ENCODE measurements at regions not wholly inside any gene's neighbourhood (a gene's known extent, or its start where the extent isn't known, plus 50 kb on each side); places are given as distances from the start of the nearest gene placed in this dataset.
"Not testable (repeated sequence)": the region's sequence is repeated elsewhere in the genome, so short reads cannot be mapped to it uniquely, and the experiment has no call there.

DNA sequence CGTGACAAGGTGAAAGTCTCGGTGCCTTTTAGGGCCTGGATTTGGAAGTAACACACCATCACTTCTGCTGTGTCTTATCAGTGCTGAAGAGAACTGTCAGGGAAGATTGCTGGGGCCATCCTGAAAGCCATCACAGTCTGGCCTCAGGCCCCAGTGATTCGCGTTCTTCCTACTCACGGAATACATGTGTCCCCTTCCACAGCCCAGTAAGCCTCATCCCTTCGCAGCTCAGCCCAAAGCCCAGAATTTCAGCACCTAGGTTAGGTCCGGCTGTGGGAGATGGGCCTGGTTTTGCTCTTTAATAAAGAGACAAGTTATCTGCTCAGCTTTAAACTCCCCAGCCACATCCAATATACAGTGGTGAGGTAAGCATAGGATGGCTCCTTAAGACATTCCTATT is 113.0 kb upstream of the SPACA7 start:
- ATAC-seq (ENCODE audit: low FRiP score) = no peak
- DNase-seq (ENCODE audit: low spot score) = no peak
- TF ChIP-seq, protein P1, sequence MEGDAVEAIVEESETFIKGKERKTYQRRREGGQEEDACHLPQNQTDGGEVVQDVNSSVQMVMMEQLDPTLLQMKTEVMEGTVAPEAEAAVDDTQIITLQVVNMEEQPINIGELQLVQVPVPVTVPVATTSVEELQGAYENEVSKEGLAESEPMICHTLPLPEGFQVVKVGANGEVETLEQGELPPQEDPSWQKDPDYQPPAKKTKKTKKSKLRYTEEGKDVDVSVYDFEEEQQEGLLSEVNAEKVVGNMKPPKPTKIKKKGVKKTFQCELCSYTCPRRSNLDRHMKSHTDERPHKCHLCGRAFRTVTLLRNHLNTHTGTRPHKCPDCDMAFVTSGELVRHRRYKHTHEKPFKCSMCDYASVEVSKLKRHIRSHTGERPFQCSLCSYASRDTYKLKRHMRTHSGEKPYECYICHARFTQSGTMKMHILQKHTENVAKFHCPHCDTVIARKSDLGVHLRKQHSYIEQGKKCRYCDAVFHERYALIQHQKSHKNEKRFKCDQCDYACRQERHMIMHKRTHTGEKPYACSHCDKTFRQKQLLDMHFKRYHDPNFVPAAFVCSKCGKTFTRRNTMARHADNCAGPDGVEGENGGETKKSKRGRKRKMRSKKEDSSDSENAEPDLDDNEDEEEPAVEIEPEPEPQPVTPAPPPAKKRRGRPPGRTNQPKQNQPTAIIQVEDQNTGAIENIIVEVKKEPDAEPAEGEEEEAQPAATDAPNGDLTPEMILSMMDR (IDR thresholded peaks at IDR 0.05) = no peak

DNA sequence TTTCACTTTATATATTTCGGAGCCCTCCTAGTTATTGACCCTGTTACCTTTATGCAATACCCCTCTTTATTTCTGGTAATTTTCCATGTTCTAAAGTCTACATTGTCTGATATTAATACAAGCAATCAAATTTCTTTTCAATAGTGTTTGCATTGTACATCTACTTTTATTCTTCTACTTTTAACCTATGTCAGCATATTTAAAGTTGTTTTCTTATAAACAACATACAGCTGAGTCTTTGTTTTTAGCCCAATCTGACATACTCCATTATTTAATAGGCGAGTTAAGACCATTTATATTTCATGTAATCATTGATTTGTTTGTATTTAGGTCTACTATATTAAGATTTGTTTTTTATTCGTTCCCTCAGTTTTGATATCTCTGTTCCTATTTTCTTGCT is 108.5 kb upstream of the SPACA7 start:
- TF ChIP-seq, protein P1 (IDR thresholded peaks at IDR 0.05) = no peak
- DNase-seq (ENCODE audit: low spot score) (no peak), ATAC-seq (ENCODE audit: low FRiP score) (no peak)

- ATAC-seq (ENCODE audit: low FRiP score) (no peak), DNase-seq (ENCODE audit: low spot score) (no peak)
- TF ChIP-seq, protein P1 (IDR thresholded peaks at IDR 0.05) = no peak
Observed at GRCh38 chr13:112270951-112271350, 105.2 kb upstream of the SPACA7 start.

DNA sequence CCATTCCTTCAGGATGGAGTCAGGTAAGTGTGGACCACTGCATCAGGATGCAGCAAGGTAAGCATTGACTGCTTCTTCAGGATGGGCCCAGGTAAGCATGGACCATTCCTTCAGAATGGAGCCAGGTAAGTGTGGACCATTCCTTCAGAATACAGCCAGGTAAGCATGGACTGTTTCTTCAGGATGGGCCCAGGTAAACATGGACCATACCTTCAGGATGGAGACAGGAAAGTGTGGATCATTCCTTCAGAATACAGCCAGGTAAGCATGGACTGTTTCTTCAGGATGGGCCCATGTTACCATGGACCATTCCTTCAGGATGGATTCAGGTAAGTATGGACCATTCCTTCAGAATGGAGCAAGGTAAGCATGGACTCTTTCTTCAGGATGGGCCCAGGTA is 89.4 kb upstream of the SPACA7 start:
- ATAC-seq (ENCODE audit: low FRiP score); DNase-seq (ENCODE audit: low spot score): not testable (repeated sequence)

GRCh38 chr13:112320303-112320702 is 55.9 kb upstream of the SPACA7 start:
- TF ChIP-seq, protein P1 (IDR thresholded peaks at IDR 0.05) = no peak

DNA sequence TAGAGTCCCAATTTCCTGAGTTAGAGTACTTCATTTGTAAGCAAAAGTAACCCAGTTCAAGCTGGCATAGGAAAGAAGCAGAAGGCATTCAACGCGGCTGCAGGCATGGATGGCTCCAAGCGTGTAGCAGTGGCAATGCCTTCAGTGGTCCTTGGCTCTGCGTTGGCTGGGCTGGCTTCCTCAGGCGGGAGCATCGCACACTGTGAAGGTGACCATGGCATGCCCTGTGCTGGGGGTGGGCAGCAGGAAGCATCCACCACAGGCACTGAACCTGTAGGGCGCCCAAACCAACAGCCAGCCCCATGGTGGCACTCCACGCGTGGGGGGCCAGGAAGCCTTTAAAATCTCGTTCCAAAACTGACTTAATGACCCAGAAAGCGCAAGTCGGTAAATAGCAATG is 53.6 kb upstream of the SPACA7 start:
- ATAC-seq (ENCODE audit: low FRiP score) (no peak), DNase-seq (ENCODE audit: low spot score) (no peak)
- TF ChIP-seq, protein P1 (IDR thresholded peaks at IDR 0.05) = no peak

More at GRCh38 chr13:112320303-112320702, 55.9 kb upstream of the SPACA7 start:
- DNase-seq (ENCODE audit: low spot score) = no peak
- no peak for ATAC-seq (ENCODE audit: low FRiP score)

- no peak for ATAC-seq (ENCODE audit: low FRiP score)
- DNase-seq (ENCODE audit: low spot score) = no peak
- TF ChIP-seq, protein P1 (IDR thresholded peaks at IDR 0.05) = no peak
Observed at GRCh38 chr13:112324116-112324515, 52.0 kb upstream of the SPACA7 start.
